ENCODE measurements at regions not wholly inside any gene's neighbourhood (a gene's known extent, or its start where the extent isn't known, plus 50 kb on each side); places are given as distances from the start of the nearest gene placed in this dataset.

DNA sequence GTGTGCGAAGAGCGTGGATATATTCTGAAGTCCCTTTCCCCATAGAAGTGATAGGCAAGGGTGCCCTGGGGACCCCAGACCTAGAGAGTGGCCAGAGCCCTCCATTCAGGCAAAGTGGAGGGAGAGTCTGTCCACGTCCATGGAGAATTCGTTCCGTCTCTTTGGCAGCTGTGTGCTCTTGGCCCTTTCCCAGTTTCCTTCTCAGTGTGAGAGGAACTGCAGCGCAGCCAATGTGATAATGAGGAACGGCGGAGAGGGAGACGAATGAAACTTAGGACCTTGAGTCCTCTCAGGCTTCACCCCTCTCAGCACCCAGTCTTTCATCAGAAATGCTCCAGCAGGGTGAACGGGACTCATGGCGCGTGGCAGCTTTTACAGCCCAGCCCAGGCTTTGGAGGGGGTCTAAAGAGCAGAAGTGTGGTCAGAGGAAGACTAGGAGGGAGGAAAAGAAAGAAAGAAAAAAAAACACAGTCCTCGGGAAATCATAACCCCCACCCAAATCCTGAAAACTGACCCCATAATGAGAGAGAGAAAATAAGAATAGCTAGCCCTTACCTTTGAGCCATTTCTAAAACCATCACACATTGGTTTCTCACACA lies 95.0 kb upstream of the RIOK3 start:
- H3K27ac ChIP-seq (ENCODE audit: insufficient read depth, low read depth, low read length, poor library complexity, severe bottlenecking) = no peak overlapping the region
- no peaks in the 10 kb centered on the region for H3K4me1 ChIP-seq (ENCODE audit: control insufficient read depth, insufficient read depth, low read length)
- H3K36me3 ChIP-seq (ENCODE audit: control insufficient read depth, insufficient read depth, low read length) = no peaks in the 10 kb centered on the region
- H3K27me3 ChIP-seq (ENCODE audit: control insufficient read depth, insufficient read depth, low read length, poor library complexity, severe bottlenecking) = no peaks in the 10 kb centered on the region
- no peaks in the 10 kb centered on the region for H3K9me3 ChIP-seq (ENCODE audit: control insufficient read depth, low read length)
- 89 to 91% methylated on average over 12 to 13 of the region's 13 CpGs for WGBS, 2 experiments
- no peak overlapping the region for H3K4me3 ChIP-seq (ENCODE audit: insufficient read depth, low read depth, low read length)

GRCh38 chr18:23359421-23359820 lies 93.7 kb upstream of the RIOK3 start:
- Histone ChIP-seq H3K27me3 (ENCODE audit: control insufficient read depth, insufficient read depth, low read length, poor library complexity, severe bottlenecking) (no peaks in the 10 kb centered on the region), H3K27ac (ENCODE audit: insufficient read depth, low read depth, low read length, poor library complexity, severe bottlenecking) (no peak overlapping the region), H3K4me1 (ENCODE audit: control insufficient read depth, insufficient read depth, low read length) (no peaks in the 10 kb centered on the region), H3K4me3 (ENCODE audit: insufficient read depth, low read depth, low read length) (no peak overlapping the region), H3K9me3 (ENCODE audit: control insufficient read depth, low read length) (no peaks in the 10 kb centered on the region), H3K36me3 (ENCODE audit: control insufficient read depth, insufficient read depth, low read length) (no peaks in the 10 kb centered on the region)
- WGBS, 2 experiments = 92 to 96% methylated on average over 9 of the region's 9 CpGs

DNA sequence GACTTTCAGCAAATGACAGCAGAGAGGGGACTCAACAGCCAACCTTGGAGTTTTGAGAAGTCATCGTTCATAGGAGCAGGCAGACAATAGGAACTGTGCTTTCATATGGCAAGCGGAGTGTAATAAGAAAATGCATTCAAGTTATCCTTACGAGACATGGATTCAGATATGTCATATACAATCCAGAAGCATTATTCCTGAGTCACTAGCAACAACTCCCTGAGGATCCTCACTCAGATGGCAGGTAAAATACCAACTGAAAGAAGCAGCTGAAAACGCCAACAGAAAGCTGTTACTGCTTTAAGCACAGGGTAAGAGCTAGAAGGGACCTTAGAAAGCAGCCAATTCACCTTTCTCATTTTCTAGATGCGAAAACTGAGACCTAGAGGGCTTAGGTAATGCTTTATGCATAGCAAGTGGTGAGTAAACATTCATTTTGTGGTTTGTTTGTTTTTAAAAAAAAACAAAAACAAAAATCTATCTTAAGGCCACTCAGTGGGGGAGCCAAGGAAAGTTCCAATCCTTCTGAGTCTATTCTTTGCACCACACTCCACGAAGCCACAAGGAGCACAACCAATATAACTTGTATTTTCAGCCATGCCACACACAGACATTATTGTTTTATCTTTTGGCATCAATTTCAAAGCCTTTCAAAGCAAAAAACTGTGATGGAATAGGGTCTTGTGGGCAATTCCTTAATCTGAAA lies 89.1 kb upstream of the RIOK3 start:
- 91 to 92% methylated on average over 6 of the region's 6 CpGs for WGBS, 2 experiments
- H3K4me3 ChIP-seq (ENCODE audit: insufficient read depth, low read depth, low read length) = no peak overlapping the region
- no peaks in the 10 kb centered on the region for H3K9me3 ChIP-seq (ENCODE audit: control insufficient read depth, low read length)
- no peak overlapping the region for H3K27ac ChIP-seq (ENCODE audit: insufficient read depth, low read depth, low read length, poor library complexity, severe bottlenecking)
- no peaks in the 10 kb centered on the region for H3K27me3 ChIP-seq (ENCODE audit: control insufficient read depth, insufficient read depth, low read length, poor library complexity, severe bottlenecking)
- no peaks in the 10 kb centered on the region for H3K4me1 ChIP-seq (ENCODE audit: control insufficient read depth, insufficient read depth, low read length)
- no peaks in the 10 kb centered on the region for H3K36me3 ChIP-seq (ENCODE audit: control insufficient read depth, insufficient read depth, low read length)

- Histone ChIP-seq H3K27me3 (ENCODE audit: control insufficient read depth, insufficient read depth, low read length, poor library complexity, severe bottlenecking) (no peaks in the 10 kb centered on the region), H3K4me3 (ENCODE audit: insufficient read depth, low read depth, low read length) (no peak overlapping the region)
These were observed 87.5 kb upstream of the RIOK3 start for GRCh38 chr18:23365602-23366001.

GRCh38 chr18:23369266-23369665 lies 83.8 kb upstream of the RIOK3 start:
- Histone ChIP-seq H3K27ac (ENCODE audit: insufficient read depth, low read depth, low read length, poor library complexity, severe bottlenecking) (no peak overlapping the region), H3K36me3 (ENCODE audit: control insufficient read depth, insufficient read depth, low read length) (no peaks in the 10 kb centered on the region), H3K4me3 (ENCODE audit: insufficient read depth, low read depth, low read length) (no peak overlapping the region), H3K4me1 (ENCODE audit: control insufficient read depth, insufficient read depth, low read length) (peaks cover 7% of the 10 kb centered on the region), H3K27me3 (ENCODE audit: control insufficient read depth, insufficient read depth, low read length, poor library complexity, severe bottlenecking) (no peaks in the 10 kb centered on the region), H3K9me3 (ENCODE audit: control insufficient read depth, low read length) (no peaks in the 10 kb centered on the region)
- 46 to 50% methylated on average over 3 of the region's 3 CpGs for WGBS, 2 experiments

More at GRCh38 chr18:23365602-23366001, 87.5 kb upstream of the RIOK3 start:
- H3K36me3 ChIP-seq (ENCODE audit: control insufficient read depth, insufficient read depth, low read length) = no peaks in the 10 kb centered on the region
- 86 to 87% methylated on average over 2 of the region's 2 CpGs for WGBS, 2 experiments
- no peaks in the 10 kb centered on the region for H3K9me3 ChIP-seq (ENCODE audit: control insufficient read depth, low read length)
- H3K4me1 ChIP-seq (ENCODE audit: control insufficient read depth, insufficient read depth, low read length) = peaks cover 7% of the 10 kb centered on the region
- no peak overlapping the region for H3K27ac ChIP-seq (ENCODE audit: insufficient read depth, low read depth, low read length, poor library complexity, severe bottlenecking)

DNA sequence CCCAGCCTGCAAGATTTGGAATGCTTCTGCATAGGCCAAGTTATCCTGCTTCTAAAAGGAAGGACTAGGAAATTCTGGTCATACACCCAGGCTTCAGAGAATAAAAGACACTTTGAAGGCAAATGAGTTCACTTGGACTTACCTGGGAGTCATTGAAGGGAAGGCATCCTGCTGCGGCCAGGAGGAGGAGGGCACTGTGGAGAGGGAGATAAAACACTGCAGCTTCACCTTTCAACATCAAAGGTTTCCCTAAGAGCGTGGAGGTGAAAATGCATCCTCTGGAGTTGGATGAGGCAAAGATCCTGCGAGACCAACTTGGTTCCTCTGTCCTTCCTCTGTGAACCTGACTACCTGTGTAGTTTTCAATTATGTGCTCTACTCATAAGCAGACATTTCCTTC lies 79.5 kb upstream of the RIOK3 start:
- Histone ChIP-seq H3K9me3 (ENCODE audit: control insufficient read depth, low read length) (no peaks in the 10 kb centered on the region), H3K27ac (ENCODE audit: insufficient read depth, low read depth, low read length, poor library complexity, severe bottlenecking) (no peak overlapping the region), H3K36me3 (ENCODE audit: control insufficient read depth, insufficient read depth, low read length) (no peaks in the 10 kb centered on the region), H3K4me3 (ENCODE audit: insufficient read depth, low read depth, low read length) (no peak overlapping the region), H3K4me1 (ENCODE audit: control insufficient read depth, insufficient read depth, low read length) (peaks cover 7% of the 10 kb centered on the region), H3K27me3 (ENCODE audit: control insufficient read depth, insufficient read depth, low read length, poor library complexity, severe bottlenecking) (no peaks in the 10 kb centered on the region)
- WGBS, 2 experiments = 88 to 89% methylated on average over 3 of the region's 3 CpGs

DNA sequence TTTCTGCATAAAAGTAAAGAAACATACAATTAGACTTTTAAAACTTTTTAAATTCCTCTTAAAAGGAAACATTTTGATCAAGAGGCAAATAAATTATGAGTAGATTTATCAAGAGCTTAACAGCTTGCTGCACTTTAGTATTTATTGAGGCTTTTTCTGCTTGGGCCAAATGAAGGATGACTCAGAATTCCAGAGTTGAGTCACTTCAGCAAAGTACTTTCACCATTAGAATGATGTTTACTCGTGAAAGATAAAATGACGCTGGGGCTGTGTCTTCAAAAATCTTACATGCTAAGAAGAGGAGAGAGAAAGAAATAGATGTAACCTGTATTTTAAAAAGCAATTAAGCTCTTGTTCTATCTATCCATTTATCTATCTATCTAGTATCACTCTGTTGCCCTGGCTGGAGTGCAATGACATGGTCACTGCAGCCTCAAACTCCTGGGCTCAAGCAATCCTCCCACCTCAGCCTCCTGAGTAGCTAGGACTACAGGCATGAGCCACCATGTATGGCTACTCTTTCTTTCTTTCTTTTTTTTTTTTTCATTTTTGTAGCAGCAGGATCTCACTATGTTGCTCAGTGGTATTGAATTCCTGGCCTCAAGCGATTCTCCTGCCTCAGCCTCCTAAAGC lies 75.3 kb upstream of the RIOK3 start:
- 90 to 92% methylated on average over 3 of the region's 3 CpGs for WGBS, 2 experiments
- H3K4me3 ChIP-seq (ENCODE audit: insufficient read depth, low read depth, low read length) = no peak overlapping the region

GRCh38 chr18:23378302-23378686 lies 74.8 kb upstream of the RIOK3 start:
- no peaks in the 10 kb centered on the region for H3K9me3 ChIP-seq (ENCODE audit: control insufficient read depth, low read length)
- H3K27ac ChIP-seq (ENCODE audit: insufficient read depth, low read depth, low read length, poor library complexity, severe bottlenecking) = no peak overlapping the region
- no peak overlapping the region for H3K4me3 ChIP-seq (ENCODE audit: insufficient read depth, low read depth, low read length)
- no peaks in the 10 kb centered on the region for H3K4me1 ChIP-seq (ENCODE audit: control insufficient read depth, insufficient read depth, low read length)
- no peaks in the 10 kb centered on the region for H3K27me3 ChIP-seq (ENCODE audit: control insufficient read depth, insufficient read depth, low read length, poor library complexity, severe bottlenecking)
- H3K36me3 ChIP-seq (ENCODE audit: control insufficient read depth, insufficient read depth, low read length) = no peaks in the 10 kb centered on the region
- WGBS, 2 experiments = 74 to 96% methylated on average over 2 of the region's 2 CpGs

More for the DNA sequence above, 75.3 kb upstream of the RIOK3 start:
- no peaks in the 10 kb centered on the region for H3K9me3 ChIP-seq (ENCODE audit: control insufficient read depth, low read length)
- no peaks in the 10 kb centered on the region for H3K36me3 ChIP-seq (ENCODE audit: control insufficient read depth, insufficient read depth, low read length)
- no peaks in the 10 kb centered on the region for H3K4me1 ChIP-seq (ENCODE audit: control insufficient read depth, insufficient read depth, low read length)
- no peaks in the 10 kb centered on the region for H3K27me3 ChIP-seq (ENCODE audit: control insufficient read depth, insufficient read depth, low read length, poor library complexity, severe bottlenecking)
- no peak overlapping the region for H3K27ac ChIP-seq (ENCODE audit: insufficient read depth, low read depth, low read length, poor library complexity, severe bottlenecking)

DNA sequence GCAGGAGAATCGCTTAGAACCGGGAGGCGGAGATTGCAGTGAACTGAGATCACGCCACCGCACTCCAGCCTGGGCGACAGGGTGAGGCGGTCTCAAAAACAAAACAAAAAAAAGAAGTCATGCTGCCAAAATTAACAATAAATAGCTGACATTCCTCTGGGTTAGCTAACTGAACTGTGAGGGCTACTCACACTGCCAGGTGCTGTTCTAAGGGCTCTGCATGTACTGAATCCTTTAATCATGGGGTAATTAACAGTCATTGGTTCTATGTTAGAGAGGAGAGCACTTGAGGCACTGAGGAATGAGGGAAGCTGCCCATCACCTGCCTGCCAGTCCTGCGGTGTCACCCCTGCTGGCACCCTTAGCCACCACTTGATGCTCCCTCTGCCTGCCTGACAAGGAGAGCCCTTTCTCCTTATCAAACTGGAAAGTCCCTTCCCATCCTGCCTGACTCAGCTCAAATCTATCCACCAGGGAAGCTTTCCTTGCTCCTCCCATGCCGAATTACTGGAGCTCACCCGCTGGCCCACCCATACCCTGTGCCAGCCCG lies 73.0 kb upstream of the RIOK3 start:
- no peaks in the 10 kb centered on the region for H3K4me1 ChIP-seq (ENCODE audit: control insufficient read depth, insufficient read depth, low read length)
- no peaks in the 10 kb centered on the region for H3K27me3 ChIP-seq (ENCODE audit: control insufficient read depth, insufficient read depth, low read length, poor library complexity, severe bottlenecking)
- H3K27ac ChIP-seq (ENCODE audit: insufficient read depth, low read depth, low read length, poor library complexity, severe bottlenecking) = no peak overlapping the region
- H3K4me3 ChIP-seq (ENCODE audit: insufficient read depth, low read depth, low read length) = no peak overlapping the region
- WGBS, 2 experiments = 89 to 90% methylated on average over 11 of the region's 11 CpGs
- H3K9me3 ChIP-seq (ENCODE audit: control insufficient read depth, low read length) = no peaks in the 10 kb centered on the region
- no peaks in the 10 kb centered on the region for H3K36me3 ChIP-seq (ENCODE audit: control insufficient read depth, insufficient read depth, low read length)

GRCh38 chr18:23380817-23381216 lies 72.3 kb upstream of the RIOK3 start:
- H3K4me3 ChIP-seq (ENCODE audit: insufficient read depth, low read depth, low read length) = no peak overlapping the region
- H3K27me3 ChIP-seq (ENCODE audit: control insufficient read depth, insufficient read depth, low read length, poor library complexity, severe bottlenecking) = no peaks in the 10 kb centered on the region
- no peaks in the 10 kb centered on the region for H3K36me3 ChIP-seq (ENCODE audit: control insufficient read depth, insufficient read depth, low read length)
- no peak overlapping the region for H3K27ac ChIP-seq (ENCODE audit: insufficient read depth, low read depth, low read length, poor library complexity, severe bottlenecking)
- WGBS, 2 experiments = 98 to 100% methylated on average over 2 of the region's 2 CpGs
- no peaks in the 10 kb centered on the region for H3K4me1 ChIP-seq (ENCODE audit: control insufficient read depth, insufficient read depth, low read length)
- no peaks in the 10 kb centered on the region for H3K9me3 ChIP-seq (ENCODE audit: control insufficient read depth, low read length)
